Activated CD8-positive, alpha-beta memory T cell treated with anti-CD3 and anti-CD28 coated beads for 48 hours (primary cell): ENCODE measurements at regions not wholly inside any gene's neighbourhood (a gene's known extent, or its start where the extent isn't known, plus 50 kb on each side); places are given as distances from the start of the nearest gene placed in this dataset.

Experiments
- DNase-seq, 3 experiments: peaks; one replicate each; pipeline ENCODE4 v3.0.0-alpha.2; 2020; ENCODE audit warnings: low read depth in 2 of 3, low spot score in 2 of 3

- no peak for DNase-seq
Observed at GRCh38 chr19:30879736-30880135, 469.5 kb downstream of the TSHZ3 start.

DNA sequence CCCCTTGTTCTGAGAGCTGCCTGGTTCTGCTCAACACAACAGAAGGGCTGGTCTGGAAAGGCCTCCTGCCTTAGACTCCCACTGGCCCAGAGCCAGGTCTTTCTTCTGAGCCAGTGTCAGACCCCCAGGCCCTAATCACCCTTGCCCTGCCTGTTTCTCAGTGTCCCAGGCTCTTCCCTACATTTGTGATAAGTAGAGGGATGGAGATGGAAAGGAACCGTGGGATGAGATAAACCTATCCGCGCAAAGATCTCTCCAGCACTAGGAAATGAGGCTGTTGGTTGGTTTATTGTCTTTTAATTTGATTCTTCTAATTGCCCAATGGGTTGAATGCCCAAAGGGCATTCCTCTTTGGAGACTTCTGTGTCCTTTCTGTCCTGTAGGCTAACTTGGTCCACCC, 470.0 kb downstream of the TSHZ3 start:
- no peak for DNase-seq

DNA sequence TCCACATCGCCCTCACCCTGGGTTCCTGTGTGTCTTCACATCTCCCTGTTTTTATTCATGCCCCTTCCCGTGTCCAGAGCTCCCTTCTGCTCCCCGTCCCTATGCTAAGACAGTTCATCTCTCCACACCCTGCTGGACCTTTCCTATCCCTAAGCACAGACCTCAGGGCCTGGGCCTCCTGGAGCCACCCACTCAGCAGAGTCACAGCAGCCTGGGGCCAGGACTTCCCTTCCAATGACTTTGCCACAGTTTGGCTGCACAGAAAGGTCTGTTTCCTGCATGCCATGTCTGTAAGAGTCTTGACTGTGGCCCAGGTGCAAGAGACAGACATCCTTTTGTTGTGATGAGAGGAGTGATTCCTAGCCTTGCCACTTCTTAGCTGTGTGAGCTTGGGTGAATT, 470.7 kb downstream of the TSHZ3 start:
- no peak for DNase-seq

- DNase-seq: no peak
Observed at GRCh38 chr19:30877661-30878113, 471.5 kb downstream of the TSHZ3 start.

DNA sequence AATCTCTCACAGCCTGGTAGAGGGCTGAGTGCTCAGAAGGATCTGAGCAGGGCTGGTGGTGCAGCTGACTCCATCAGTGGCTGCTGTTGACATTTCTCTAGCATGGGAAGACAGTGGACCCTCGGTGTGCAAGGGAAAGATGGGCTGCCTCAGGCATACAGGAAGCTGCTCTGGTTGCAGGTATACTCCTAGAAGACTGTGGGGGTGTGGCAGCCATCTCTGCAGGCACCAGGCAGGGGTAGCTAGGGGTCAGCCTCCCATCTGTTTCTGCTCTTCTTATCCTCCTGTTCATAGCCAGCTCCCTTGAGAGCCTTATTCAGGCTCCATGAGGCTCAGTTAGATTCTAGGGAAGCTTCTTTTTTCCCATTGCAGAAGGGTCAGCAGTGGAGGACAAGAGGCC, 475.5 kb downstream of the TSHZ3 start:
- no peak for DNase-seq

GRCh38 chr19:30873003-30873402, 476.2 kb downstream of the TSHZ3 start:
- DNase-seq: no peak

- no peak for DNase-seq
Observed at GRCh38 chr19:30871979-30872378, 477.3 kb downstream of the TSHZ3 start.

DNA sequence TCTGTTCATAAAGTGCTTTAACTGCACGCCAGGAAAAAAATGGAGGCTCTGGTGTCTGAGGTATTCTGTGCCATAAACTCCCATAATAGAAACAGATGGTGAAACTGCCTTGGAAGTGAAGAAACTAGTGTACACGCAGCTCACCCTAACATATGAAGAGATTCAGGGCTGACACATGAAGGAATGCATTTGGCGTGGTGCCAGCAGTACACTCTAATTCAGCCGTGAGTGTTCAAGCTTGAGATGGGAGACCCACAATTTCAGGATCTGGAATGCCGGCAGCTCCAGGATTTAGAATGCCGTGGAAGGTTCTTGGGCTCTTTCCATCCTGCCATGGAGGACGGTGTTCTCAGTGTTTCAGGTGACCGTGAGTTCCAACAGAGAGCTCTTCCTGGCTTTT, 478.4 kb downstream of the TSHZ3 start:
- DNase-seq: no peak

DNA sequence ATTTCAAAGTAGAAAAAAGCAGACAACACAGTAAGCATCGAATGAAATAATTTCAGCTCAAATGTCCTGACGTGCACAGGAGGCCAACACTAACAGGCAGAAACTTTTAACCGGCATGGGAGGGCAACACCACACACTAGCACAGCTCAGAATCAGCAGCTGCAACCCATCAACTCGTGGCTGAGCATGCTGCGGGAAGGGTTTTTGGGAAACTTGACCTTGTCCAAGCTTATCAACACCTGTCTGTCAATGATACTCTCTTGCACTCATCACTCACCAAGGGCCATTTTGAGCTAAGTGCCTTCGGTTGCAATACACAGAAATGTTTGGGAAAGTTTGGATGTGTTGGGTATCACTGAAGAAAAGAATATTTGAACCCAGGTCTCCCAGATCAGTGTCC, 483.7 kb downstream of the TSHZ3 start:
- no peak for DNase-seq

DNA sequence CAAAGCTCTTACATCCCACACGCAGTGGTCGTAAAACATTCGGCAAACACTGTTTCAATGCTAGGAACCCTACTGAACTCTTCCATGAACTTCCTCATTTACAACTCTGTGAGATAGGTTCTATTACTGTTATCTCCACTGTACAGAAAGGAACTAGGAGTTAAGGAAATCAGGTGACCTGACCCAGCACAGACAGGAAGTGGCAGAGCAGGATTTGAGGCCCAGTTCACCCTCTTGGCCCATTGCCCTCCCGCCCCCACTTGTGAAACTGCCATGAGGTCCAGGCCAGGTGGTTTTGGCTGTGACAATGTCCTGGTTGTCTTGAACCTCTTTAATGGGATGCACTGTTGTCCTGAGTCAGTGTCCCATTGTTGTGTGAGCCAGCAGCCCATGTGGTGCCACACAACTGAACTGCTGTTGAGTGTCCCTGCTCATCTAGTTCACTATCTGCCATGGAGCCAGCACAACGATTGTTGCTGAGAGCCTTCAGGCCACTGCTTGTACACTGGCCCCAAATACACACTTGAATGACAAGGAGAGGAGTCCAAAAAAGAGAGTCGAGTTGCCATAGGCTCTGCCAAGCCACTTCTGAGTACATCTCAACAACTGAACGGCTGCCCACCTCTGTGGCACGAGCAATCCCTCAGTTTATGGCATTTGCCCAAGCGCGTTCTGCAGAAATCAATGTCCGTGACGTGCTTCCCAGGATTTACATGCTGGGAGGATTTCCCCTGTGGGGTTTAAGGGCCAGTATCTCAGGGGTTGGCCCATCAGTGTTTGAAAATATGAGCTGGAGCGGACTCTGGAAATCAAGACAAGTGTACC, 484.6 kb downstream of the TSHZ3 start:
- no peak for DNase-seq

DNA sequence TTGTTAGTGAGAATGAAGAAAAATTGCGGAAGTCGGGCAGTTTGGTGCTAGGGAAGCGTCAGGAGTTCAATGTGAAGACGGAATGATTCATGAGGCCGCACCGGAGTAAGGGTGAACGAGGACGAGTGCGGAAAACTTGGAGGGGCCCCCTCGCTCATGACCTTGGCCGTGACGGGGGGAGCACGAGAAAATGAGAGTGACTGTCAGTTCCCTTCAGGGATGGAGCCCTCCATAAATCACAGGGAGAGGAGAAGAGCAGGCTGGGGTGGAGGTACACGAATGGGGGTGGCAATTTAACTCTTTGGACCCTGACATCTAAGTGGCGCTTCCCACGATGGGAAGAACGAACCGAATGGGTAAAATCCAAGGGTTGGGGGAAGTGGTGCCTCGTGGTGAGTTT, 486.4 kb downstream of the TSHZ3 start:
- no peak for DNase-seq

- no peak for DNase-seq
Observed at GRCh38 chr19:30861919-30862318, 487.3 kb downstream of the TSHZ3 start.

GRCh38 chr19:30857966-30858490, 485.8 kb downstream of the ZNF536 start:
- no peak for DNase-seq

DNA sequence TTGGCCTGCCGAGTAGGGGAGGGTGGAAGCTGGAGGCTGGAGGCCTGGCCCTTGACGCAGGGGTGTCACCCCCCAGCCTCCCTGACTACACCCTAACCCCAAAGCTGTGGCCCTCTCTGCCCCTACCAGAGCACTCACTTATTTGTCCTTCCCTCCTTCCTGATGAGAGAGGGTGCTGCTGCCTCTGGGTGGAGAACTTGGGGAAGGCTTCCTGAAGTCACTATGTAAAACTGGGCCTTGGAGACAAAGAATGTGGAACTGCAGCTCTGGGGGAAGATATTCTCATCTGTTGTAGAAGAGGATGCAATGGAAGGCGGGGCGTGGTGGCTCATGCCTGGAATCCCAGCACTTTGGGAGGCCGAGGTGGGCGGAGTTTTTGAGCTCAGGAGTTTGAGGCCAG, 485.2 kb downstream of the ZNF536 start:
- no peak for DNase-seq

DNA sequence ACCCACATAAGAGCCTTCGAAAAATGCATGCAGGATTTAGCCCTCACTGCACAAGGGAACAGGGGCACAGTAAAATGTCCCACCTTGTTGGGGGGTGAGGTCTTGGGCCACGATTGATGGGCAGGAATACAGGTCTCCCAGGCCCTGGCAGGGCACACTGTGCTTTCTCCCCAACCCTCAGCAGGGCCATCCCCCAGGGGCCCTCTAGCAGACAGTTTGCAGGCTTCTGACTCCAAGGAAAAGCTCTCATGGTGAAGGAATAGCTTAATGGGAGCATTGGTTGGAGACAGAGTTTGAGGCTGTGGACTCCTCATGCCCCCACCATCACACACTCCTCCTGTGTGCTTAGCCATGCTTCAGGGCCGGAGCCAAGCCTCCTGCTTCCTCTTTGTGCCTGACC, 484.6 kb downstream of the ZNF536 start:
- DNase-seq: no peak

GRCh38 chr19:30856376-30856775, 484.2 kb downstream of the ZNF536 start:
- no peak for DNase-seq

GRCh38 chr19:30855442-30855841, 483.3 kb downstream of the ZNF536 start:
- DNase-seq: no peak

DNA sequence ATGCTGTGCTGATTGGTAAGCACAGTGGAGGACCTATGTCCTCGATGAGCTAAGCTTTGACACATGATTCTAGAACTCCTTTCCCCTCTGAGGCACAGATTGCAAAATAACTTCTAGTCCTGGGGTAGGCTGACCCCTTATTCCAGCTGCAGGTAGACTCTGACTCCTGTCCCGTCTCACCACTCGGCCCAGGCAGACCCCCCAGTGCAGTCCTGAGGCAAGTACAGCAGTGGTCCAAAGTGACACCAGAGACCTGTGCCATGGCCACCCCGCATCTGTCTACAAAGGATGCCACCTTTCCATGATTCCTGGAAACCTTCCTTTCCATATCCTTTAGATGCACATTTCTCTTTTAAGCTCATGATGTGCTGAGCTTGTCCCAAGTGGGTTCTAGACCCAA, 482.5 kb downstream of the ZNF536 start:
- no peak for DNase-seq

DNA sequence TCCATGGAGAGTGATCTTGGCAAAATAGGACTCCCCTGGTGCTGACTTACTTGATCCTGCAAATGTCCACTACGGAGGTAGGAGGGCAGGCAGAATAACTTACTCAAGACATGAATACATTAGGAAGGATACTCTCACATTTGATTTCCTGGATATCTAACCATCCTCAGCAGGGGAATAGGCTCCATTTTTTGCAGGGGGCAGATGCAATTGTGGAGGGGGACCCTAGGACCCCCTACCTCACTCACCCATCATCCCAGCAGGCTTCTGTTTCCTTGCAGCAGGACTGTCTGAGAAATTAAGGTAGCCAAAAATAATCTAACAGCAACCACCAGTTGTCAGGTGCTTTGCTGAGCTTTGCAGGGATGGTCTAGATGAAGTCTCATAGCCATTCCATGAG, 482.0 kb downstream of the ZNF536 start:
- no peak for DNase-seq

DNA sequence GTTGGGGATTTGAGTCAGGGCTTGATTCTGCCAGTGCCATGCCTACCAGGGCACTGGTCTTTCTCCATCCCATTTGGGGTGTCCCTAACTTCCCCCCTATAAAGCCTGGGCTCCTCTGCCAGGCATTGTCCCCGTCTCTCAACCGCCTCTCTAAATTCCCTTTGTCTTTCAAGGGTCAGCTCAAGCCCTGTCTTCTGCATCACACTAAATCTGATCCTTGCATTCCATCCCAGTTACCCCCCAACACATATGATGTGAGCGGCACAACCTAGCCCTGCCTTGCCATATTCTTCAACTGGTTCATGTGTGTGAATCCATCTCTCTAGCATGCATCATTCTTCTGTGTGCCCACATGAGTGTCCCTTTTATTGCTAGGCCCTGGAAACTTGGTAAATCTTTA, 480.9 kb downstream of the ZNF536 start:
- DNase-seq: no peak

DNA sequence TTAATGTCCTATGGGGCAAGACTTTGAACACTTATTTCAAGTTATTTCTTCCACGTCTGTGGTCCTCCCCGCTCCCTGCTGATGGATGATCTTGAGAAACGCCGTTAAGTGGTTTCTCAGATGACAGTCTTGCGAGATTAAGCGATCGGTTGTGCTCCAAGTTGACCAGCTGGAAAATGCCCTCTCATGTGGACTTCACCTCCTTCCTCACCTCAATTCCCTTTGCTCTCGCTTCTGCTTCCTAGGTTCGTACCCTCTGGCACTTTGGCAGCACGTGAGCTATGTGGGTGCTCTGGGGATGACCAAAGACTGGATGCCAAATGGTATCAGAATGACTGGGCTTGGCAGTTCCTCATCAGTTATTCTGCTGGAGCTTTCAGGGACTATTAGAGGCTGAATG, 480.0 kb downstream of the ZNF536 start:
- no peak for DNase-seq

DNA sequence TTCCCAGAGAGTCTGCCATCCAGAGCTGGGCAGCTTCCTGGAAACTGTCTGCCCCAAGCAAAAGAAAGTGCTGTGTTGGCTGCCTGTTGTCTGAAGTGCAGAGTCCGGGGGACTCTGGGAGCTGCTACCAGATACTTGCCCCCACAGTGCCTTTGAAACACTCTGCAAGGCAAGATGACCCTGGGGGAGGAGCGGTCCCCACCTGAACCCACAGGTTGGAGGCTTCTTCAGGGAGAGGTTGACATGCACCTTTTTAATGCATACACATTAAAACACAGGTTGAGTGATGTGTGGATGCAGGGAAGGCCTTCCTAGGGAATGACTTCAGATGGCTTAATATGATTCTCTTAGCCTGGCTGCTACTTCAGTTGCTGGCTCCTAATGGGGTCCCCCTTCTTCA, 479.5 kb downstream of the ZNF536 start:
- no peak for DNase-seq
